Transverse colon (tissue), 4 donors: ENCODE measurements at regions not wholly inside any gene's neighbourhood (a gene's known extent, or its start where the extent isn't known, plus 50 kb on each side); places are given as distances from the start of the nearest gene placed in this dataset.
"Not testable (repeated sequence)": the region's sequence is repeated elsewhere in the genome, so short reads cannot be mapped to it uniquely, and the experiment has no call there.

Experiments
- DNase-seq: peaks from one replicate; pipeline ENCODE4 v3.0.0-alpha.2; 2019
- H3K27ac ChIP-seq, 4 donors: fragments of 200-600 bp; sonication (generic); 2 replicates each; pipeline ENCODE4 v1.5.1; 2016 to 2018; ENCODE audit warnings: inconsistent platforms in 4 of 4
- H3K27me3 ChIP-seq: fragments of 200-600 bp; sonication (generic); 2 replicates; pipeline ENCODE4 v1.5.1; 2017; ENCODE audit warnings: inconsistent platforms
- H3K36me3 ChIP-seq, 4 donors: fragments of 200-600 bp; sonication (generic); 2 replicates each; pipeline ENCODE4 v1.5.1; 2017 to 2019; ENCODE audit warnings: inconsistent platforms in 4 of 4
- H3K4me1 ChIP-seq, 4 donors: fragments of 200-600 bp; sonication (generic); 2 replicates each; pipeline ENCODE4 v1.5.1; 2017 to 2020; ENCODE audit warnings: inconsistent platforms in 4 of 4
- H3K4me3 ChIP-seq, 4 donors: fragments of 200-600 bp; sonication (generic); 1 replicate in 1 of 4; 2 replicates in 3 of 4; pipeline versions ENCODE4 v1.5.1 to v1.6.1; 2017 to 2019; ENCODE audit warnings: inconsistent platforms in 4 of 4
- H3K9me3 ChIP-seq, 2 donors: fragments of 200-600 bp; sonication (generic); 2 replicates each; pipeline ENCODE4 v1.5.1; 2017 to 2019; ENCODE audit warnings: inconsistent platforms in 2 of 2
- EP300 ChIP-seq: sonication (generic); formaldehyde crosslinking; IDR thresholded peaks from one replicate; pipeline ENCODE4 v1.6.1; 2017; ENCODE audit warnings: antibody characterized with exemption, low read depth
- POLR2A ChIP-seq: fragments of 450-650 bp; IDR thresholded peaks from one replicate; pipeline ENCODE4 v1.6.1; 2016; ENCODE audit warnings: antibody characterized with exemption, mild to moderate bottlenecking, moderate library complexity
- POLR2AphosphoS5 ChIP-seq, 3 donors: sonication (generic); formaldehyde crosslinking; IDR thresholded peaks; one replicate each; pipeline ENCODE4 v1.6.1; 2016; ENCODE audit warnings: antibody characterized with exemption in 3 of 3
- WGBS, 2 donors: methylation state at CpG; one replicate each; pipeline ENCODE4 v1.1.5; 2018; ENCODE audit warnings: low coverage in 1 of 2; 5-methylcytosine and 5-hydroxymethylcytosine counted together
- in situ Hi-C, 4 donors: fragments of 200-750 bp; cut with MboI; loops; one replicate each; pipeline versions ENCODE4 v1.15.0 to v1.15.1; 2017; ENCODE audit warnings: low sequenced_read_pairs in 3 of 4, low pct_ligation_motif_present in 1 of 4, low pct_unique_long_range_greater_than_20kb in 1 of 4
- intact Hi-C: fragments of 100-400 bp; cut with DNase I; formaldehyde crosslinking; loops from one replicate; pipeline ENCODE4 v1.15.1; 2023; ENCODE audit warnings: low total_unique reads
- TF ChIP-seq, protein P1 (sequence below), 5 experiments: fragments of 200-600 bp in 3 of 5; fragments of 450-650 bp in 2 of 5; sonication (generic) in 3 of 5; IDR thresholded peaks; 1 replicate in 2 of 5; 2 replicates in 3 of 5; pipeline ENCODE4 v1.5.1; 2016 to 2017; ENCODE audit warnings: antibody characterized with exemption in 5 of 5, inconsistent platforms in 3 of 5, mild to moderate bottlenecking in 2 of 5, moderate library complexity in 1 of 5

- H3K4me1 ChIP-seq: no peaks in the 10 kb centered on the region
- H3K36me3 ChIP-seq: no peaks in the 10 kb centered on the region
- intact Hi-C loops (no loop called here), in situ Hi-C loops (no loop called here)
- DNase-seq: no peak
- no peaks in the 10 kb centered on the region for H3K27me3 ChIP-seq
- H3K27ac ChIP-seq: no peak overlapping the region
- 17 to 32% methylated on average over 1 of the region's 1 CpG for WGBS, 2 donors
- H3K4me3 ChIP-seq: no peak overlapping the region
- TF ChIP-seq POLR2A: no peak
- TF ChIP-seq, protein P1, sequence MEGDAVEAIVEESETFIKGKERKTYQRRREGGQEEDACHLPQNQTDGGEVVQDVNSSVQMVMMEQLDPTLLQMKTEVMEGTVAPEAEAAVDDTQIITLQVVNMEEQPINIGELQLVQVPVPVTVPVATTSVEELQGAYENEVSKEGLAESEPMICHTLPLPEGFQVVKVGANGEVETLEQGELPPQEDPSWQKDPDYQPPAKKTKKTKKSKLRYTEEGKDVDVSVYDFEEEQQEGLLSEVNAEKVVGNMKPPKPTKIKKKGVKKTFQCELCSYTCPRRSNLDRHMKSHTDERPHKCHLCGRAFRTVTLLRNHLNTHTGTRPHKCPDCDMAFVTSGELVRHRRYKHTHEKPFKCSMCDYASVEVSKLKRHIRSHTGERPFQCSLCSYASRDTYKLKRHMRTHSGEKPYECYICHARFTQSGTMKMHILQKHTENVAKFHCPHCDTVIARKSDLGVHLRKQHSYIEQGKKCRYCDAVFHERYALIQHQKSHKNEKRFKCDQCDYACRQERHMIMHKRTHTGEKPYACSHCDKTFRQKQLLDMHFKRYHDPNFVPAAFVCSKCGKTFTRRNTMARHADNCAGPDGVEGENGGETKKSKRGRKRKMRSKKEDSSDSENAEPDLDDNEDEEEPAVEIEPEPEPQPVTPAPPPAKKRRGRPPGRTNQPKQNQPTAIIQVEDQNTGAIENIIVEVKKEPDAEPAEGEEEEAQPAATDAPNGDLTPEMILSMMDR (IDR thresholded peaks at IDR 0.05): no peak
- no peak for TF ChIP-seq POLR2AphosphoS5 (IDR thresholded peaks at IDR 0.05)
- no peak for TF ChIP-seq EP300
- H3K9me3 ChIP-seq: no peaks in the 10 kb centered on the region
Measured at GRCh38 chr7:46908770-46909169, 673.1 kb downstream of the TNS3 start.

DNA sequence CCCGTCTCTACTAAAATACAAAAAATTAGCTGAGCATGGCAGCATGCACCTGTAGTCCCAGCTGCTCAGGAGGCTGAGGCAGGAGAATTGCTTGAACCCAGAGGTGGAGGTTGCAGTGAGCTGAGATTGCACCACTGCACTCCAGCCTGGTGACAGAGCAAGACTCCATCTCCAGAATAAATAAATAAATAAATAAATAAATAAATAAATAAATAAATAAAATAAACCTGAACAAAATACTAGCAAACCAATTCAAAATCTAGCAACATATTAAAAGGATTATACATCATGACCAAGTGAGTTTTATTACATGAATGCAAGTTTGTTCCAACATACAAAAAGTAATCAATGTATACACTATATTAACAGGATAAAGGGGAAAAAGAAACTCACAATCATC lies 677.4 kb downstream of the TNS3 start:
- DNase-seq, in situ Hi-C loops: not testable (repeated sequence)
- WGBS, 2 donors: 91 to 100% methylated on average over 1 of the region's 1 CpG

GRCh38 chr7:46902463-46902862 lies 679.4 kb downstream of the TNS3 start:
- TF ChIP-seq EP300 (no peak), POLR2AphosphoS5 (IDR thresholded peaks at IDR 0.05) (no peak), POLR2A (no peak)
- TF ChIP-seq, protein P1 (IDR thresholded peaks at IDR 0.05): no peak
- Histone ChIP-seq H3K36me3 (no peaks in the 10 kb centered on the region), H3K27ac (no peak overlapping the region), H3K4me3 (no peak overlapping the region), H3K4me1 (no peaks in the 10 kb centered on the region), H3K9me3 (no peaks in the 10 kb centered on the region), H3K27me3 (no peaks in the 10 kb centered on the region)
- WGBS, 2 donors: 36 to 56% methylated on average over 2 of the region's 2 CpGs
- DNase-seq: no peak
- in situ Hi-C loops: no loop called here
- intact Hi-C loops: no loop called here

More for the DNA sequence above, 677.4 kb downstream of the TNS3 start:
- H3K27me3 ChIP-seq, intact Hi-C loops, H3K27ac ChIP-seq, H3K4me3 ChIP-seq, H3K4me1 ChIP-seq, H3K9me3 ChIP-seq, H3K36me3 ChIP-seq: not testable (repeated sequence)

DNA sequence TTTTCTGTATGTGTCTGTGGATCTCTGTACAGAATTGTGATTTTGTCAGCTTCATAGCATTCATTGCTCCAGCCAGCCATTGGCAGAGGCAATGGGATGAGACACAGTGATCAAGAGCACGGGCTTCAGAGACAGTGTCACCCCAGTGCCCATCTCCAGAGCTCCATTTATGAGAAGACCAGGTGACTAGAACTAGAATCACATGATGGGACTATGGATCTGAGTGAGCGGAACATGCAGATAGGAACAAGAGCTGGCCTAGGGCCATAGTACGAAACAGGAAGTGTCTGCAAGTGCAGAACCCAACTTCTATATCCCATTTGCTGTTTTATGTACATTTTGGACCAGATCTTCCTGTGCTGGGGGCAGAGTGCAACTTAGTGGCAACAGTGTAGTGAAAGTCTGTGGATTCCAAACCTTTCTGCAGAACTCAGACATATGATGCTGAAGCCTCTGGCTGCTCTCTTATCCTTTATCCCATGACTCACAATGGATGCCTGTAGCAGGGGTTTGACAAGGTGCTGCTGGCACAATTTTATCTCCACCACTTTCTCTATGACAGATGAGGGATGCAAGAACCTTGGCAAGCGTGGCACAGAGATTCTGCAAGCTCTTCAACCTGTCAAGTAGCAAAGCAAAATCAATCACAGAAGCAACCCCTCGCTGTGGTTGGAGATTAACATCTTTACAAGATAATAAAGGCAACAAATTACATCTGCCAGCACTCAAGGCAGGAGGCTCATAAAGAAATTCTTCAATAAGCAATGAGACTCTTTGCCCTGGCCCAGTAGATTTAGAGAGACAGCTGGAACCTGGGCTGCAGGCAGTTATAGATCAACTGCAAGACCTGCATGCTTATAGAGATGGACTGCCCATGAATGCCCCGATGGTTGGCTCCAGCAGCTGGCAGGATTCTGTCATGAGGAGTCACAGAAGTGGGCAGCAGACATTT lies 681.3 kb downstream of the TNS3 start:
- Histone ChIP-seq H3K36me3 (no peaks in the 10 kb centered on the region), H3K4me1 (no peaks in the 10 kb centered on the region), H3K27ac (no peak overlapping the region), H3K9me3 (no peaks in the 10 kb centered on the region), H3K27me3 (no peaks in the 10 kb centered on the region), H3K4me3 (no peak overlapping the region)
- whole genome bisulfite sequencing, 2 donors: 27 to 46% methylated on average over 2 to 6 of the region's 6 CpGs
- in situ Hi-C loops (no loop called here), intact Hi-C loops (no loop called here)
- DNase-seq: no peak
- no peak for TF ChIP-seq POLR2A
- no peak for TF ChIP-seq EP300
- TF ChIP-seq, protein P1 (IDR thresholded peaks at IDR 0.05): no peak
- TF ChIP-seq POLR2AphosphoS5 (IDR thresholded peaks at IDR 0.05): no peak
